ENCODE measurements at regions not wholly inside any gene's neighbourhood (a gene's known extent, or its start where the extent isn't known, plus 50 kb on each side); places are given as distances from the start of the nearest gene placed in this dataset.

DNA sequence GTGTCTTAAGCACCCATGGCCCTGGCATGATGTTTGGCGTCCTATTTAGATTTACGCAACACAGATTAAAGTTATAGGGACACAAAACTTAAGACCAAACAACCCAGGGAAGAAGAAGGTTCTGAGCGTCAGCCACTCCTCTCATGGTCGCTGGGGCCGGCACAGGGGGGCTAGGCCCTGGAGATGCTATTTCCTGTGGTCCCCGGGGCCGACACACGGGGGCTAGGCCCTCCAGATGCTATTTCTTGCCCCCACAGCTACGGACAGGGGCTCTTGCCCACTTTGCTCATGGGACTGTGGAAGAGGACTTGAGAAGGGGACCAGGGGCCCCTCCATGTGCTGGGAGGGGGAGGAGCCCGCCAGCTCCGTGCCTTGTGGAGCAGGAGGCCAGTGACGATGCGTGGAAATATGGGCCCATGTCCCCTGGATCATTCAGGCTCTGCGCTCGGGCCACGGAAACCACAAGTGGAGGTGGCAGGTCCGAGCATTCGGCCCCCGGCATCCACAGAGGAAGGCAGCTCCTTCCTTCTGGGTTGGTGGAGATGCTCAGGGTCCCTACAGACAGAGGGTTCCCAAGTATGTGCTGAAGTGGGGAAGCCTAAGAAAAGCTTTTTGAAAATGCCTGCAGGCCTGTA, 711.1 kb downstream of the BRD1 start:
- no peak for TF ChIP-seq ZNF747 (tag by site-specific recombination; IDR thresholded peaks at IDR 0.05)
- no peak for TF ChIP-seq ZNF174 (tag by site-specific recombination; IDR thresholded peaks at IDR 0.05)
- TF ChIP-seq SP2 (tag by site-specific recombination; IDR thresholded peaks at IDR 0.05) = no peak
- TF ChIP-seq, protein P1, sequence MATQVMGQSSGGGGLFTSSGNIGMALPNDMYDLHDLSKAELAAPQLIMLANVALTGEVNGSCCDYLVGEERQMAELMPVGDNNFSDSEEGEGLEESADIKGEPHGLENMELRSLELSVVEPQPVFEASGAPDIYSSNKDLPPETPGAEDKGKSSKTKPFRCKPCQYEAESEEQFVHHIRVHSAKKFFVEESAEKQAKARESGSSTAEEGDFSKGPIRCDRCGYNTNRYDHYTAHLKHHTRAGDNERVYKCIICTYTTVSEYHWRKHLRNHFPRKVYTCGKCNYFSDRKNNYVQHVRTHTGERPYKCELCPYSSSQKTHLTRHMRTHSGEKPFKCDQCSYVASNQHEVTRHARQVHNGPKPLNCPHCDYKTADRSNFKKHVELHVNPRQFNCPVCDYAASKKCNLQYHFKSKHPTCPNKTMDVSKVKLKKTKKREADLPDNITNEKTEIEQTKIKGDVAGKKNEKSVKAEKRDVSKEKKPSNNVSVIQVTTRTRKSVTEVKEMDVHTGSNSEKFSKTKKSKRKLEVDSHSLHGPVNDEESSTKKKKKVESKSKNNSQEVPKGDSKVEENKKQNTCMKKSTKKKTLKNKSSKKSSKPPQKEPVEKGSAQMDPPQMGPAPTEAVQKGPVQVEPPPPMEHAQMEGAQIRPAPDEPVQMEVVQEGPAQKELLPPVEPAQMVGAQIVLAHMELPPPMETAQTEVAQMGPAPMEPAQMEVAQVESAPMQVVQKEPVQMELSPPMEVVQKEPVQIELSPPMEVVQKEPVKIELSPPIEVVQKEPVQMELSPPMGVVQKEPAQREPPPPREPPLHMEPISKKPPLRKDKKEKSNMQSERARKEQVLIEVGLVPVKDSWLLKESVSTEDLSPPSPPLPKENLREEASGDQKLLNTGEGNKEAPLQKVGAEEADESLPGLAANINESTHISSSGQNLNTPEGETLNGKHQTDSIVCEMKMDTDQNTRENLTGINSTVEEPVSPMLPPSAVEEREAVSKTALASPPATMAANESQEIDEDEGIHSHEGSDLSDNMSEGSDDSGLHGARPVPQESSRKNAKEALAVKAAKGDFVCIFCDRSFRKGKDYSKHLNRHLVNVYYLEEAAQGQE (tag by site-specific recombination; IDR thresholded peaks at IDR 0.05) = no peak
- TF ChIP-seq, protein P2, sequence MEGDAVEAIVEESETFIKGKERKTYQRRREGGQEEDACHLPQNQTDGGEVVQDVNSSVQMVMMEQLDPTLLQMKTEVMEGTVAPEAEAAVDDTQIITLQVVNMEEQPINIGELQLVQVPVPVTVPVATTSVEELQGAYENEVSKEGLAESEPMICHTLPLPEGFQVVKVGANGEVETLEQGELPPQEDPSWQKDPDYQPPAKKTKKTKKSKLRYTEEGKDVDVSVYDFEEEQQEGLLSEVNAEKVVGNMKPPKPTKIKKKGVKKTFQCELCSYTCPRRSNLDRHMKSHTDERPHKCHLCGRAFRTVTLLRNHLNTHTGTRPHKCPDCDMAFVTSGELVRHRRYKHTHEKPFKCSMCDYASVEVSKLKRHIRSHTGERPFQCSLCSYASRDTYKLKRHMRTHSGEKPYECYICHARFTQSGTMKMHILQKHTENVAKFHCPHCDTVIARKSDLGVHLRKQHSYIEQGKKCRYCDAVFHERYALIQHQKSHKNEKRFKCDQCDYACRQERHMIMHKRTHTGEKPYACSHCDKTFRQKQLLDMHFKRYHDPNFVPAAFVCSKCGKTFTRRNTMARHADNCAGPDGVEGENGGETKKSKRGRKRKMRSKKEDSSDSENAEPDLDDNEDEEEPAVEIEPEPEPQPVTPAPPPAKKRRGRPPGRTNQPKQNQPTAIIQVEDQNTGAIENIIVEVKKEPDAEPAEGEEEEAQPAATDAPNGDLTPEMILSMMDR (tag by site-specific recombination; IDR thresholded peaks at IDR 0.05) = no peak
- TF ChIP-seq, protein P3, sequence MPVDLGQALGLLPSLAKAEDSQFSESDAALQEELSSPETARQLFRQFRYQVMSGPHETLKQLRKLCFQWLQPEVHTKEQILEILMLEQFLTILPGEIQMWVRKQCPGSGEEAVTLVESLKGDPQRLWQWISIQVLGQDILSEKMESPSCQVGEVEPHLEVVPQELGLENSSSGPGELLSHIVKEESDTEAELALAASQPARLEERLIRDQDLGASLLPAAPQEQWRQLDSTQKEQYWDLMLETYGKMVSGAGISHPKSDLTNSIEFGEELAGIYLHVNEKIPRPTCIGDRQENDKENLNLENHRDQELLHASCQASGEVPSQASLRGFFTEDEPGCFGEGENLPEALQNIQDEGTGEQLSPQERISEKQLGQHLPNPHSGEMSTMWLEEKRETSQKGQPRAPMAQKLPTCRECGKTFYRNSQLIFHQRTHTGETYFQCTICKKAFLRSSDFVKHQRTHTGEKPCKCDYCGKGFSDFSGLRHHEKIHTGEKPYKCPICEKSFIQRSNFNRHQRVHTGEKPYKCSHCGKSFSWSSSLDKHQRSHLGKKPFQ (tag by site-specific recombination; IDR thresholded peaks at IDR 0.05) = no peak
- TF ChIP-seq, protein P4, sequence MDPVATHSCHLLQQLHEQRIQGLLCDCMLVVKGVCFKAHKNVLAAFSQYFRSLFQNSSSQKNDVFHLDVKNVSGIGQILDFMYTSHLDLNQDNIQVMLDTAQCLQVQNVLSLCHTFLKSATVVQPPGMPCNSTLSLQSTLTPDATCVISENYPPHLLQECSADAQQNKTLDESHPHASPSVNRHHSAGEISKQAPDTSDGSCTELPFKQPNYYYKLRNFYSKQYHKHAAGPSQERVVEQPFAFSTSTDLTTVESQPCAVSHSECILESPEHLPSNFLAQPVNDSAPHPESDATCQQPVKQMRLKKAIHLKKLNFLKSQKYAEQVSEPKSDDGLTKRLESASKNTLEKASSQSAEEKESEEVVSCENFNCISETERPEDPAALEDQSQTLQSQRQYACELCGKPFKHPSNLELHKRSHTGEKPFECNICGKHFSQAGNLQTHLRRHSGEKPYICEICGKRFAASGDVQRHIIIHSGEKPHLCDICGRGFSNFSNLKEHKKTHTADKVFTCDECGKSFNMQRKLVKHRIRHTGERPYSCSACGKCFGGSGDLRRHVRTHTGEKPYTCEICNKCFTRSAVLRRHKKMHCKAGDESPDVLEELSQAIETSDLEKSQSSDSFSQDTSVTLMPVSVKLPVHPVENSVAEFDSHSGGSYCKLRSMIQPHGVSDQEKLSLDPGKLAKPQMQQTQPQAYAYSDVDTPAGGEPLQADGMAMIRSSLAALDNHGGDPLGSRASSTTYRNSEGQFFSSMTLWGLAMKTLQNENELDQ (tag by site-specific recombination; IDR thresholded peaks at IDR 0.05; ENCODE audit: low read depth) = no peak
- TF ChIP-seq, protein P5, sequence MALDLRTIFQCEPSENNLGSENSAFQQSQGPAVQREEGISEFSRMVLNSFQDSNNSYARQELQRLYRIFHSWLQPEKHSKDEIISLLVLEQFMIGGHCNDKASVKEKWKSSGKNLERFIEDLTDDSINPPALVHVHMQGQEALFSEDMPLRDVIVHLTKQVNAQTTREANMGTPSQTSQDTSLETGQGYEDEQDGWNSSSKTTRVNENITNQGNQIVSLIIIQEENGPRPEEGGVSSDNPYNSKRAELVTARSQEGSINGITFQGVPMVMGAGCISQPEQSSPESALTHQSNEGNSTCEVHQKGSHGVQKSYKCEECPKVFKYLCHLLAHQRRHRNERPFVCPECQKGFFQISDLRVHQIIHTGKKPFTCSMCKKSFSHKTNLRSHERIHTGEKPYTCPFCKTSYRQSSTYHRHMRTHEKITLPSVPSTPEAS (tag by site-specific recombination; IDR thresholded peaks at IDR 0.05) = no peak
- TF ChIP-seq, protein P6, sequence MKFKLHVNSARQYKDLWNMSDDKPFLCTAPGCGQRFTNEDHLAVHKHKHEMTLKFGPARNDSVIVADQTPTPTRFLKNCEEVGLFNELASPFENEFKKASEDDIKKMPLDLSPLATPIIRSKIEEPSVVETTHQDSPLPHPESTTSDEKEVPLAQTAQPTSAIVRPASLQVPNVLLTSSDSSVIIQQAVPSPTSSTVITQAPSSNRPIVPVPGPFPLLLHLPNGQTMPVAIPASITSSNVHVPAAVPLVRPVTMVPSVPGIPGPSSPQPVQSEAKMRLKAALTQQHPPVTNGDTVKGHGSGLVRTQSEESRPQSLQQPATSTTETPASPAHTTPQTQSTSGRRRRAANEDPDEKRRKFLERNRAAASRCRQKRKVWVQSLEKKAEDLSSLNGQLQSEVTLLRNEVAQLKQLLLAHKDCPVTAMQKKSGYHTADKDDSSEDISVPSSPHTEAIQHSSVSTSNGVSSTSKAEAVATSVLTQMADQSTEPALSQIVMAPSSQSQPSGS (tag by site-specific recombination; IDR thresholded peaks at IDR 0.05; ENCODE audit: low read depth) = no peak
- TF ChIP-seq, protein P7, sequence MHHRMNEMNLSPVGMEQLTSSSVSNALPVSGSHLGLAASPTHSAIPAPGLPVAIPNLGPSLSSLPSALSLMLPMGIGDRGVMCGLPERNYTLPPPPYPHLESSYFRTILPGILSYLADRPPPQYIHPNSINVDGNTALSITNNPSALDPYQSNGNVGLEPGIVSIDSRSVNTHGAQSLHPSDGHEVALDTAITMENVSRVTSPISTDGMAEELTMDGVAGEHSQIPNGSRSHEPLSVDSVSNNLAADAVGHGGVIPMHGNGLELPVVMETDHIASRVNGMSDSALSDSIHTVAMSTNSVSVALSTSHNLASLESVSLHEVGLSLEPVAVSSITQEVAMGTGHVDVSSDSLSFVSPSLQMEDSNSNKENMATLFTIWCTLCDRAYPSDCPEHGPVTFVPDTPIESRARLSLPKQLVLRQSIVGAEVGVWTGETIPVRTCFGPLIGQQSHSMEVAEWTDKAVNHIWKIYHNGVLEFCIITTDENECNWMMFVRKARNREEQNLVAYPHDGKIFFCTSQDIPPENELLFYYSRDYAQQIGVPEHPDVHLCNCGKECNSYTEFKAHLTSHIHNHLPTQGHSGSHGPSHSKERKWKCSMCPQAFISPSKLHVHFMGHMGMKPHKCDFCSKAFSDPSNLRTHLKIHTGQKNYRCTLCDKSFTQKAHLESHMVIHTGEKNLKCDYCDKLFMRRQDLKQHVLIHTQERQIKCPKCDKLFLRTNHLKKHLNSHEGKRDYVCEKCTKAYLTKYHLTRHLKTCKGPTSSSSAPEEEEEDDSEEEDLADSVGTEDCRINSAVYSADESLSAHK (tag by site-specific recombination; IDR thresholded peaks at IDR 0.05) = no peak
